GM18873 (cell line): ENCODE measurements at regions not wholly inside any gene's neighbourhood (a gene's known extent, or its start where the extent isn't known, plus 50 kb on each side); places are given as distances from the start of the nearest gene placed in this dataset.

Source experiments
- ATAC-seq: cut with Tn5 transposase; IDR thresholded peaks from one replicate; pipeline ENCODE4 v1.9.1; 2021; ENCODE audit warnings: mild to moderate bottlenecking, moderate library complexity, moderate number of reproducible peaks; ENCODE audit not compliant: unreplicated experiment, low FRiP score

DNA sequence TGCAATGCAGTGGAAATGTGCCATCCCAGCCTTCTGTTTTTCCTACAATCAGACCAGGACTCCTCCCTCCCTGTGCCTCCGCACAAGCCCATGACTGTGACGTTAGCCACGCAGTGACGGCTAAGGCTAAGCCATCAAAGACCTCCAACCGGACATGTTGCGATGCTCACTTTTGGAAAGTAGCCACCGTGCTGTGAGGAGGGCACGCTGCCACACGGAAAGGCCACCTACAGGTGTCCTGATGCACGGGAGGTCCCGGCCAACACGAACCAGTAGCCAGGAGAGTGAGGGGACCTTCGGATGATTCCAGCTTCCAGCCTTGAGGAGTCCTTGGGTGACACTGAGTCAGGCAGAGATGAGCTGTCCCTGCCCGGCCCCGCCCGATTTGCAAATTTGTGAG lies 53.9 kb downstream of the FOXL1 start:
- no peak for ATAC-seq

DNA sequence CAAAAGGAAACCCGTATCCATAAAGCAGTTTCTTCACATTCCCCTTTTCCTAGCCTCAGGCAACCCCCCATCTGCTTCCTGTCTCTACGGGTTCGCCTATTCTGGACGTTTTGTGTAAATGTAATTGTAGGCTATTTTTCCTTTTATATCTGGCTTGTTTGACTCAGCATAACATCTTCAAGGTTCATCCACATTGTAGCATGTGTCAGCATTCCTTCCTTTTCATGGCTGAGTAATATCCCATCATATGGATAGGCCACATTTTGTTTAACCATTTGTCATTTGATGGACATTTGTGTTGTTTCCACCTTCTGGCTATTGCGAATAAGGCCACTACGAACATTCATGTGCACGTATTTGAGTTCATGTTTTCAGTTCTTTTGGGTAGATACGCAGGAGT lies 54.6 kb downstream of the FOXL1 start:
- ATAC-seq = no peak

DNA sequence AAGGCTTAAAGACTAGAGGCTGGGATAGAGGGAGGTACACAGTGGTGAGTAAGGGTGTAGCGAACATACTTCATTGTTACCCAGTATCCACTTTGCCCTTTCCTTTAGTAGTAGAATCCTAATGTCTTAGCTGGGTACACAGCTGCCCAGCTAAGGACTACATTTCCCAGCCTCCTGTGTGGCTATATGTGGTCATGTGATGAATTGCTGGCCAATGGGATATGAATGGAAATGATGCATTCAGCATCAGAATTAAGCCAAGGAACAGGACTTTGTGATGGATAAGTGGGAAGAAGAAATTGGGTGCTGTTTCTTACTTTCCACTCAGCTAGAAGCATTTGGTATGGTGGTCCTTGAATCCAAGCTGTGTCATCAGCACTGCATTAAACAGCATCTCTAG lies 55.9 kb downstream of the FOXL1 start:
- ATAC-seq = no peak

DNA sequence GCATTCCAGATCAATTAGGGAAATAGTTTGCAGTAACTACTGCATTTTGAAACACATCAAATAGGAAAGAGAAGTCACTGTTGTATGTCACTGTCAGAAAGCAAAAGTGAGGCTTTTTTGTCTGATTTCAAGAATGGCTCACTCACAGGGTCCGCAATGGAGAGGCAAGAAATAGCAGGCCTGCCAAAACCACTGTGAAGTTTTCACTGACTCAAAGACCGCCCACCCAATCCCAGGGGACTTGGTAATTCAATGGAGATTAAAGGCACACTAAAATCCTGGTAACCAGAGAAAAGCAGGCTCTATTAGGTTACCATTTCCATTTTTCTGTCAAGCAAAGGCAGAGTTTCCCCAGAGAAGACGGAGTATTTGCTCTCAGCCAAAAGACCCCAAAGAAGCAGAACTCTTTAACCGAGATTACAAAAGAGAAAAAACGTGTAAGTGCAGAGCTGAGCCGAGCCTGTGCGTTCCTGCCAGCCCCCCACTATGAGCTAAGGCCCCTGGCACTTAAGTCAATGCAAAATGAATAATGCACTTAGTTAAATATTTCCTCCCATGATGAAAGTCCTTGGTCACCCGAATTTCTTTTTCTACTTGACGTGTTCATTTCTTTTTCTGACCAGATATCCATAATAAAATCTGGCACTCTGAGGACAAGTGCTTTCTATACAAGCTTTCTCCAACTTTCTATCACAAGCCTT lies 57.0 kb downstream of the FOXL1 start:
- no peak for ATAC-seq

DNA sequence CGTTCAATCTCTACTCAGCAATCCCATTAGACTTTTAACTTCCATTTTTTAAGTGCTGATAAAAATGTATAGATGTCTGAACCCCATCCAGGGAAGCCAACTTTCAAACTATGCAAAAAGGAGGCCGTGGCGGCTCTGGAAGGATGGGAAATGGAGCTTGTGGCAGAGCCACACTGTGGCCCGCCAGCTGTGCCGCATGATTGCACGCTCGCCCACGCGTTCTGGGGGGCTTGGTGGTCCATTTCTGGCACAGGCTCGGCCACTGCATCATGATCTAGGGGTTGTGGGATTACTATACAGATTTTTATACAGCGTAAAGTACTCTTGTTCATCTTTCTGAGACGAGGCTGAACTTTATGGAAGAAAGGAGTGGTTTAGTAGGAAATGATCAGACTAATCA lies 57.6 kb downstream of the FOXL1 start:
- ATAC-seq = no peak

DNA sequence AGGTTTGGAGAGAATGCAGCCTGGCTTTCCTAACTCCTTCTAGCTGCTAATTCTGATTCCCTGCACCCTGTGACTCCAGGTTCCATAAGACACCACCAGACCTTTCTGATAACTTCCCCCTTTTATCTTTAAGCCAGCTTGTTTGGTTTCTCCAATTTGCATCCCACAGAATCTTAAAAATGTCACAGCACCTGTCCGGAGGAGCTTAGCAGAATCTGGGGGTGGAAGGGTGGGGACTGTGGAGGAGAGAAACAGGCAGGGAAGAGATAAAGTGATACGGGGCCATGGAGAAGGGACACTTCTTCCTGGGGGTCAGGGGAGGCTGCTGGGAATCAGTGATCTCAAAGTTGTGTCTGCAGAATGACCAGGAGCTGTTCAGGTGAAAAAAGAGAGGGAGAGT lies 59.4 kb downstream of the FOXL1 start:
- ATAC-seq = no peak

DNA sequence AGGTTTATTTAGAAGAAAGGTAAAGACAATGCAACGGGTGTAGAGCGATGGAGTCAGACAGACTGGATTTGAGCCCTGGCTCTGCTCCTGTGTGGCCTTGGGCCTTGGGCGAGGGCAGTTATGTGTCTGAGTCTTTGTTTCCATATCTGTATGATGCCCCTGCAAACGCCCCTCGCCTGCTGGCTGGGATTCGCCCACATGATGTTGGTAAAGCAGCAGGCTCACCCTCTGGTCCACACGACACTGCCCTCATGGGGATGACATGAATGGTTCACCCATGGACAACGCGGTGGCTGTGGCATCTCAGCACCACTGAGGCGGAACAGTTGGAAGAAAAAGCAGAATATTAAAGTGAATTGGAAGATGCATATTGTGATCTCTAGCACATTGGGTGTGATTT lies 60.3 kb downstream of the FOXL1 start:
- ATAC-seq = no peak

DNA sequence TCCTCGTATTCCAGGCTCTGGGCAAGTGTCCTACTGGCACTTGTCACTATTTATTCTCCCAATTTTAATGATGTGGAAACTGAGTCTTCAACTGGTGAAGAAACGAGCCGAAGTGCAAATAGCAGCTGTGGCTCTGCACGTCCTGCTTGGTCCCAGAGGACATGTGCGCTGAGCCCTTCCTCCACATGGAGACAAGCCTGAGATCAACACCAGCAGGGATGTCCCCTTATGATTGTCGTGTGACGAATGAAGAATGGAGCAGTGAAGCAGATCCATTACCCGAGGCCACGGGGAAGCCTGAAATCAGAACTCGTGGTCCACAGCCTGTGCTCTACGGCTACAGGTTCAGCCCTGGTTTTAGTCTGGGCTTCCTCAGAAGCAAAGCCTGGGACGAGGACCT lies 61.0 kb downstream of the FOXL1 start:
- no peak for ATAC-seq

DNA sequence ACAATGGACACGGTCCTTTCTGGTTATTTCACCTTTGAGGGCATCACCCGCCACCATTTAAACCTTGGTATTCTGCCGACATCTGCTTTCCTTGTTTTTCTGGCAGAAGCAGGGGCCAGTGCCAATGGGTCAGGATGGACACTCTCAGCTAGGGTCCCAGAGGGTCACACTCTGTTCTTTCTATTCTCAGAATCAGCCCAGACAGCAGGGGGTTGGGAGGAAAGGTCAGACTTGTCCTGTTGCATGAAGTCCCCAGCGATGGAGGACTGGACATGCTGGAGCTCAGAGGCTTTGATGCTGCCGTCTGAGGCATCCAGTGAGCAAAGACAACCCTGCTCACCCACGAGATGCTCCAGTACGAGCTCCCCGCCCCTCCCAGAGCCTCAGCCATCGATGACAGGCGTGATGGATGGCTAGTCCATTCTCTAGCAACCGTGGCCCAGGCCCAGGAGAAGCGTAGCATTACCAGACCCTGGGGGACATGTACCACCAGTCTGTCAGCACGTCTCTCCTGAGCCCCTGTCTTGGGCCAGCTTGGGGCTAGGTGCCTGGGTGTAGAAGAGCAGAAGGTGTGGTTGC lies 62.0 kb downstream of the FOXL1 start:
- no peak for ATAC-seq

DNA sequence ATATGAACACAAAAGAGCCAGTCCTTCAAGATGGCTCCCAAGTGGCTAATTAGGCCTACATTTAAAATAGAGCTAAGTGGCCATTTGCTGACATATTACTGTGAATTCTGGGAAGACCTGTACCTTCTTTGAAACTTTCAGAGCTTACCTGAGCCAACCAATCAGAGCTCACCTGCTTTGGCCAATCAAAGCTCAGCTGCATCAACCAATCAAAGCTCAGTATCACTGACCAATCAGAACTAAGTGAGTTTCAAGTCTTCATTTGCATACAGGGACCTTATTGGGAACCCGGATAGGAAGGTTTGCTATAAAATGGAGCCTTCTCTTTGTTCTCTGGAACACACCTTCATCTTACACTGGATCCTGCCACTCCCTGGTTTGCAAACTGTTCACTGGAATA lies 63.7 kb downstream of the FOXL1 start:
- no peak for ATAC-seq

DNA sequence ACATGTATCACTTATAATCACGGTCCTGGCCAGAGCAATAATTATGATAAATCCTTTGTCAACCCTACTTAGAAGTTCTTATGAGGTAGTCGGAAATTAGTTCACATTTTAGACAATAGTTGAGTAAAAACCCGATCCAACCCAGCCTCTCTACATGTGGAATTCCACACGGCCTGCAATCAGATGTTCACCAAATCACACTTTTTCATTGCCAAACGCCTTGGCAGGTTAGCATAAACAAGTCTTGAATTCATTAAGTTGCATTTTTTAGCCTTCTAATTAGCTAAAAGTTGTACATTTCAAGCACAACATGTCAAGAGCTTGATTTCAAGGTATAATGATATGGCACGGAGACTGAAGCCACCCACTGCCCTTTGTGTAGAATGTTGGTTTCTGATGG lies 65.3 kb downstream of the FOXL1 start:
- ATAC-seq = no peak

DNA sequence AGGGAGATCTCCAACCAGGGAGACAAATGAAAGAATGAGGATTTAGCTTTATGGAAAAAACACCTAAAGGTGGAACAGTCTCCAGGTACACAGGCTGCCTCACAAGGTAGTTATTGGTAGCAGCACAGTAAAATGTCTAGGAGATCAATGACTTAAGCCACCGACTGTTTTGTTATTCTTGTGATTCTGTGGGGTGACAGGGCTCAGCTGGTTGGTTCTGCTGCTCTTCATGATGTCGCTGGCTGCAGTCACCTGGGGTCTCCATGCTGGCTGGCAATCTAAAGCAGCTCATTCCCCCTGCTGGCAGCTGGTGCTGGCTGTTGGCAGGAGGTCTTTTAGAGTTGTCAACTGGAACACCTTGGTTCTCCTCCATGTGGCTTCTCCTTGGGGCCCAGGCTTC lies 69.2 kb downstream of the FOXL1 start:
- ATAC-seq = no peak

DNA sequence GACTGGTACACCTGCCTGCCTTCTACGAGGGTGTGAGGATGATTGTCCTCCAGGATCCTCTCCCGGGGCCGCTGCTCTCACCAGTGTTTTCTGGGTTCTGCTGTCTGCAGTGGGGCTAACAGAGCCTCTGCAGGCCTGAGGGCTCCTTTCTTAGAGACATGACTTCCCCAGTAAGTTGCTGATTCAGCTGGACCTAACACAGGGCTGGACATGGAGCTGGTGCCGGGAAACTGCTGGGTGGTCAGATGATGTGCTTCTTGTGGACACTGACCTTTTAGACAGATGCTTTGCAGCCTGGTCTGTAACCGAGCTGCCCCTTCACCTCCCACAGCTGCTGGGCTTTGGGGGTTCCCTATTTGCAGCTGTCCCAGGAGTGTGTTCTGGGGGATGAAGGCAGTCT lies 71.5 kb downstream of the FOXL1 start:
- no peak for ATAC-seq

DNA sequence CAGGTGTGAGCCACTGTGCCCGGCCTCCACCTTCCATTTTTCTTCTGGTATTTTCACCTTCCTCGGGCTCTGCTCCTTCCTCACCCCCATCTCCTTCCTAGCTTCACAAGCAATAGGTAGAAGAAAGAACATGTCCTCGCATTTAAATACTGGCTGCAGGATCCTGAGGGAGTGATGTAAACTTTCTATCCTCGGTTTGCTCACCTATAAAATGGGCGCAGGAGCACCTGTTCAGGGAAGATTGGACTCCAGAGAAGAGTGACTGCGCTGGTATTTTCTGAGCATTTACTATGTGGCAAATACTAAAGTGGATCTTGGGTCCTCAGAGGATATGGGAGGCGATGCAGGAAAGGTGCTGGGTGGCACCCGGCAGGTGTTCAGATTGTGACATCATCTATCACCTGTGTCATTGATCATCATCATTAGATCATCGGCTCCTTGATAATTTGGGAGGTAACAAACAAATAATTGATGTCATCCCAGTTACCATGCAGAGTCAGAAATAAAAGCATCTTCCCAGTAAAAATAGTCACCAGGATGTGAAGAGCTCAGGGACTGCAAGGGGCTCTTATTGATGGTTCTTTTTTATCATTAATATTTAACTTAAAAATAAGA lies 72.8 kb downstream of the FOXL1 start:
- ATAC-seq = no peak

DNA sequence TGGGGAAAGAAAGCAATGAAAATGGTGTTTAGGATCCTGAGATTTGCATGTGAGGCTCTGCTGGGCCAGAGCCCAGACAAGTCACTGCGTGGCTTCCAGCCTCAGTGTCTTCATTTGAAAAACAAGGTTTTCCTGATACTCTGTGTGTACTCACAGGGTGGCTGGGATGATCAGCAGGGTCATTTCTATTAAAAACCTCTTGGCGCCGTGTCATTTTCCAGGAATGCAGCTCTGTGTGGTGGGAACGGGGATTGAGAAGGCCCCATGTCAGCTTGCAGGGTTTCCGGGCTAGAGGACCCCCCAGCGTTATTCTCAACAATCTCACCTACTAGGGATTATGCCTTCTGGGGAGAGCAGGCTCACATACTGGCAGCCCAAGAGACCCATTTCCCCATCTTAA lies 73.5 kb downstream of the FOXL1 start:
- no peak for ATAC-seq

DNA sequence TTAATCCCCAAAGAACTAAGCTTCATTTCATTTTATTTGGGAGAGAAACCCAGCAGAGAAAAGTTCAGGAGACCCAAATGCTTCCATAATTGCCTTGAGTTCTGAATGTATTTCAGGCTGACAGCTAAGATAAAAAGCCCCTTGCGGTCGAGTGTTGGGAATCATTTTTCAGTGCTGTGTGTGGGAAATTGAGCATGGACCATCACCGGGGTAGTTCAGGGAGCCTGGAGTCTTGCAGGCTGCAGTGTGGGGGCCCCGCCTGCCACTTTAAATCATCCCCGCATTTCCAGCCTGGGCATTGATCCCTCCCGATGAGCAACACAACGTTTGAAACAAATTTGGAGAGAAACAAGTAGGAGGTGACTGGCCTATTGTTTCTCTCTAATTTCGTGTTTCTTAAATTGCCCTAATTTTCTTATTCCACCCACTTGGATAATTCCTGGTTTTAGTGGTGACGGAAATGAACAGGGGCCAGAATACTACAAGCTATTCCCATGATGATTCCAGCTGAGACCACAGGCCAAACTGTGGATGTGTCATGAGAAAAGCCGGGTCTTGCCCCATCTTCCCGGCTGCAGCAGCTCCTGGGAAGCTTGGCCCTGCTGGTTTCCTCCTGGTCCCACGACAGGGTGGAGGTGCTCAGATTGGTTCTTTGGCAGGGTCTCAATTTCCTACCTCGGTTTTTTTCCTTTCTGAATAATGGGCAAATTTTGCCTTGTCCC lies 75.1 kb downstream of the FOXL1 start:
- no peak for ATAC-seq

DNA sequence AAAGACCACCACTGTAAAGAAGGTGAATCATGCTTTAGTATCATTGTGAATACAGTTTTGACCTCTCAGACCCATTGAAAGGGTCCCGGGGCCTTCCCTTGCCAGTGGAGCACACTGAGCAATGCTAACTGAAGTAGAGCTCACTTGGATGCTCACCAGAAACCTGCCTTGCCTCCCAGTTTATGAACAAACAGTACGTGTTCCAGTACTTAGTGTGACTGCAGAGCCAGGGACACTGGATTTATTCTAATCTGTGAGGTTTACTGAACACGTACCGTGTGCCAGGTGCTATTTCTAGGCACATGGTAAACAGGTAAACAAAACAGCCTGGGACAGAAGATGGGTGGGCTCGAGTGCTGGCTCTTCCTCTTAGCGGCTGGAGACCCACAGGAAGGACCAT lies 79.6 kb downstream of the FOXL1 start:
- no peak for ATAC-seq

DNA sequence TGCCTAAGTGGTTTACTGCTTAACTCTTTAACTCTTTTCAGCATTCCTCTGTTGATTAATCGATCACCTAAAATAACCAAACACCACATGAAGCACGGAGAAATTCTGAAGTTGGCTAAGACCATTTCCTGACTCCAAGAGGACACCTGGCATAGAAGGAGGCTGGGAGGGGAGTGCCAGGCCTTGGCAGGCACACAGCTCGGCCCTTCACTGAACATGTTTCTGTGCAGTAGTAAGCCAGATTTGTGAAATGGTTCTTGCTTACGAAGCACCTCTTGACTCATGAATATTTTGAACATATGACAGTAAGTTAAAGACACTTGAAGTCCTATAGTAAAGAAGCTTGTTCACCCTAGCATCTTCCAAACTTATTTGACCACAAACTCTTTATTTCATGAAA lies 82.3 kb downstream of the FOXL1 start:
- no peak for ATAC-seq

DNA sequence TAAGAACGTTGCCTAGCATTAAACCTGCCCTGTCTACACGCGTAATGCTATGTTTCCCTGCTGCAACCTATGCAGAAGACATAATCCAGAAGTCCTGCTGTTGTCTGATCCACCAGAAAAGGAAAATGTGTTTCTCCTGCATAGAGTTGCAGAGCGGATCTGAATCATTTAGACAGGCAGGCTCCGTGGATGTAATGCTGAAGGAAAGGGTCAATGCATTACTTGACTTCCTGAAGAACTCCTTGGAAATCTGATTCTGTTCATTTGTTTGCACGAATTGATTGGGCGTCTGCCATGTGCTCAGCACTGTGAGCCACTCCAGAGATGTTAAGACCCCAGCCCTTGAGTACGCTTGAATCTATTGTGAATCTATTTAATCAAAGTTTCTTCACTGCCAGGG lies 83.4 kb downstream of the FOXL1 start:
- ATAC-seq = no peak

DNA sequence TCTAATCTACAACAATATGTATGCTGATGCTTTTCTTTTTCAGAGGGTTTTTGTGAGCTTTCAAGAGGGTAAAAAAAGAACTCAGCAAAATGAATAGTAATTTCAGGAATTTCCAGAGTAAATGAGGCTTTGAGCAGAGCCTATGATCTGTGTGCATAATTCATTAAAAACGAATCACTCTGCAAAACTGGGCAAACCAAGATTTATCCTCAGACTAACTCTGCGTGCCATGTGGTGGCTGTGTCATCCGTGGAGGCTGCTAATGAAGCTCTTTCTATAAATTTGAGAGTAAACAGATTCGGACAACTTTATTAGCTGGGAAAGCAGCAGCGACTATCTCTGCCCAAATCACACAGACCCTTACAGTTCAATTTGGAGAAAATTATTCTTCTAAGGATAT lies 83.8 kb downstream of the FOXL1 start:
- ATAC-seq = no peak

DNA sequence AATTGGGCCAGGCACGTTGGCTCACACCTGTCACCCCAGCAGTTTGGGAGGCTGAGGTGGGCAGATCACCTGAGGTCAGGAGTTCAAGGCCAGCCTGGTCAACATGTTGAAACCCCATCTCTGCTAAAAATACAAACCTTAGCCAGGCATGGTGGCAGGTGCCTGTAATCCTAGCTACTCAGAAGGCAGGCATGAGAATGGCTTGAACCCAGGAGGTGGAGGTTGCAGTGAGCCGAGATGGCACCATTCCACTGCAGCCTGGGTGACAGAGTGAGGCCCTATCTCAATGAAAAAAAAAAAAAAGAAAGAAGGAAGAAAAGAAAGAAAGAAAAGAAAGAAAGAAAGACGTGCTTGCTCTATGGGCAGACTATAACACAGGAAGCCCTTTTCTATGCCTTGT lies 84.4 kb downstream of the FOXL1 start:
- ATAC-seq = no peak
